GM18907 (cell line): ENCODE measurements at regions not wholly inside any gene's neighbourhood (a gene's known extent, or its start where the extent isn't known, plus 50 kb on each side); places are given as distances from the start of the nearest gene placed in this dataset.
A peak's percentile ranks its signal among the peaks of the same experiment; 100 is the strongest.
"Not testable (repeated sequence)": the region's sequence is repeated elsewhere in the genome, so short reads cannot be mapped to it uniquely, and the experiment has no call there.

ENCODE experiments used
- ATAC-seq: cut with Tn5 transposase; IDR thresholded peaks from one replicate; pipeline ENCODE4 v1.9.1; 2021; ENCODE audit warnings: mild to moderate bottlenecking, moderate library complexity; ENCODE audit not compliant: unreplicated experiment

DNA sequence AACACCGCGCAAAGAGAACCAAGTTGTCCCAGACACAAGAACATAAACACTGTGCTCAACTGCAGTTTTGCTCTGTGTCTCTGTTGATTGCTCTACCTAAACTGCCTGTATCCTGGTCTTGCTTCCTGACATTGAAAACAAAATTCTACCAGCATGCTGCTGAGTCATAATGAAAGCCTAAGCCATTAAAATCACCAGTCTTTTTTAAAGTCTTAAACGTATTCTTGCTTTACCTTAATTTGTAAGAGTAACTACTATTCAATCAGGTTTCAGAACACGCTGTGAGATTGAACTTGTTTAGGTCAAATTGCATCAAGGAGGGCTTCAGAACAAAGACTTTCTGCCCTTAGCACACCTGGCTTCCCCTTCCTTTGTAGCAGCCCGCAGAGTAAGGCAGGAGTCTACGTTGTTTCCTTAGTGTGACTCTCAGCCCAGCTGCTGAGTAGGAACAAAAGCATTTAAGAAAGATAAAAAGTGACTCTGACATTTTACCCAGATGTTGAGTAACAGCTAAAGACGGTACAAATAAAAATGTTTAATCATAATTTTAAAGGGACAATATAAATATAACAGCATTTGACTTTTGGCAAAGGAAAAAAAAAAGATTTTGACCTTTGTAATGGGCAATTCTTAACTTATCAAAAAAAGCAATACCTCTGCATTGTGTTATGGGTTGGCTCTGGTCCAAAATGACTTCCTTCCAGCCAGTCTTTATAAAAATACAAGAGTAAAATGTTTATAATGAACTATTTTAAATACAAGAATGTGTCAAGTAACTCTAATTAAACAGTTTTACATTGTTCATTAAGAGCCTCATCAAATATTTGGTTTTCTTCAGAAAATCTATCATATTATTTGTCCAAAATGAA, 186.9 kb upstream of the ADGRL4 start:
- ATAC-seq, result peak; percentile 46

DNA sequence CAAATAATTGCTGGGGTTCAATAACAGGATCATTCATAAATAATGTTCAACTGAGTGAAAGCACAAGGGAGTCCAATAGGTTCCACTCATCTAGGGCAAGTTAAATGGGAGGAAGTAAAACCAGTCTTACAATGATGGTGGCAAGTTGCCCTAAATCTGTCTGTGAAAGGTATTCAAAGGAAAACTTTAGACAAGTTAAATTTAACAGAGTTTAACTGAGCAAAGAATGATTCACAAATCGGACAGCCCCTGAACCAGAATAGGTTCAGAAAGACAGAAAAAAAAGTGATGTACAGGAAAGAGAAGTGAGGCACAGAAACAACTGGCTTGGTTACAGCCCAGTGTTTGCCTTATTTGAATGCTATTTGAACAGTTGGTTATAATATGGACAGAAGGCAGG, 183.5 kb upstream of the ADGRL4 start:
- peak; percentile 74 for ATAC-seq

DNA sequence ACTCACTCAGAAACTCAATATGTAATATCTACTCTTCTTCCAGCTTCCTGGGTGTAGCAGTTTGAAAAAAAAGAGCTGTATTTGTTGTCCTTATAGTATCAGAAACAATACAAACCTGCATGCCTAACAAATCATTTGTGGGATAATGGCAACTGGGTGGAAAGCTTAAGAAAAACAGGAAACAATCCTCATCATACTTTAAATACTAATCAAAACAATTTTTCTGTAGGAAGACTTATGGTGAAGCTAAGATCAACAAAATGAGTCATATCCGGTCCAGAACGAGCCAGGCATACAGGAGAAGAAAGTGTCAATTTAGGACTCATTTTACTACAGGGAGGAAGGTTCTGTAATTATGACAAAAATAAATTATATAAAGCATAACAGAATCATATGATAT, 181.8 kb upstream of the ADGRL4 start:
- no peak for ATAC-seq

DNA sequence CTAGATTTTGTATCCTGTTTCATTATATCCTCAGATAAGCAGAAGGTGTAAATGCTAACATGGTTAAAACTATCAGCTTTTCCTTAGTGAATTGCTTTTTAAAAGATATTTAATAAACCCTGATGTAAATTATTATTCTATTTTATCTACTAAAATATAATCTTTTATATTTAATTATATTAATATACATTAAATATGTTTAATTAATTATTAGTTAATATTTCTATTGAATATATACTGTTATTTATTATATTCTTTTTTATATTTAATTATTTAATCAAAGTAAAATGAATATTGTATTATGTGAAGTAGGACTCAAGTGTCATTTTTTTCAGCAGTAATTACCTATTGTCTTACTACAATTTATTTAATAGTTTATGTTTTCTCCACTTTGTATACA, 179.7 kb upstream of the ADGRL4 start:
- ATAC-seq, result no peak

DNA sequence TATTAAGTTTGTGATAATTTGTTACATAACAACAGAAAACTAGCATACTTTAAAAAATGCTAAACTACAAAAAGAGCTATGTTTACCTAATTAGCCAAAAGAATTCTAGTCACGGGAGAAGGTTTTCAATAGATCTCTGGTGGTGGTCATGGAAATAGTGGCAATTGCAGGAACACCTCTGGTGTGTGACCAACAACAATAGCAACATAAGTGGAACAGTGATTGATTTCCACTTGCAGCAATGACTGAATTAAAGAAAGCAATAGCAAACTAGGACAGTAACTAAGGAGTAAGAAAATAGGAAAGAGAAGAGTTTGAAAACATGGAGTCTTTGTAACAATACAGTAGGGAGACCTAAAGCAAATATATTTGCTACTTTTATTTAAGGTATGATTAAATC, 171.3 kb upstream of the ADGRL4 start:
- ATAC-seq, result no peak

DNA sequence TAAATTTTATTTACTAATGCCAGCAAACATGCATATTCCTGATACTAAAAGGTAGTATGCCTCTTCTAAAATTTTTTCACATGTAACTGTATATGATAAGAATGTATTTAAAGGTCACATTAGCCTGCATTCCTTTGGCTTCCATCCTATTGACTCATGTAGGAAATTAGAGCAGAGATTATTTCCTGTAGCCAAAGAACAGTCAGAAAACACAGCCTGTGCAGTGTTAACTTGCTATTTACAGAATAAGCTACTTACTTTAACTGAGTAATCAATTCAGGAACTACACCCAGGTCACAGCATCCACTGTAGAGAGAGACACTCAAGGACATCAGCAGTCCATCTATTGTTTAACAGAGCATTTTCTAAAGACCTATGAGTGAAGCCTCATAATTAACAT, 154.5 kb upstream of the ADGRL4 start:
- no peak for ATAC-seq

DNA sequence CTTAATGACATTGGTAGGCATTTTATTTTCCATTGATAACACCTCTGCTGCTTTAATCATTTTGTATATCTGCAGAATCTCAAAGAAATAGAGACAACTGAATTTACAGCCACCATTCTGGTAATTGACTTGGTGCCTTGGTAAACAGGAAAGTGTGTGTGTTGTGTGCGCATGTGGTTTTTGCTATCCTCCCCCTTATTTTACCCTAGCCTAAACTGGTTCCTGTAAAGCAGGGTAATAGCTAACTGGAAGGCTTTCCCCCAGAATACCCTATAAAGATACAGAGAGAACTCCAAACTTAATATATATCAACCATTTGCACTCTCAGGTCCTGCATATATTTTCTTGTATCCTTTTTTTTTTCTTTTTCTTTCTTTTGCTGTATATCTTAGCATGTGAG, 149.5 kb upstream of the ADGRL4 start:
- no peak for ATAC-seq

DNA sequence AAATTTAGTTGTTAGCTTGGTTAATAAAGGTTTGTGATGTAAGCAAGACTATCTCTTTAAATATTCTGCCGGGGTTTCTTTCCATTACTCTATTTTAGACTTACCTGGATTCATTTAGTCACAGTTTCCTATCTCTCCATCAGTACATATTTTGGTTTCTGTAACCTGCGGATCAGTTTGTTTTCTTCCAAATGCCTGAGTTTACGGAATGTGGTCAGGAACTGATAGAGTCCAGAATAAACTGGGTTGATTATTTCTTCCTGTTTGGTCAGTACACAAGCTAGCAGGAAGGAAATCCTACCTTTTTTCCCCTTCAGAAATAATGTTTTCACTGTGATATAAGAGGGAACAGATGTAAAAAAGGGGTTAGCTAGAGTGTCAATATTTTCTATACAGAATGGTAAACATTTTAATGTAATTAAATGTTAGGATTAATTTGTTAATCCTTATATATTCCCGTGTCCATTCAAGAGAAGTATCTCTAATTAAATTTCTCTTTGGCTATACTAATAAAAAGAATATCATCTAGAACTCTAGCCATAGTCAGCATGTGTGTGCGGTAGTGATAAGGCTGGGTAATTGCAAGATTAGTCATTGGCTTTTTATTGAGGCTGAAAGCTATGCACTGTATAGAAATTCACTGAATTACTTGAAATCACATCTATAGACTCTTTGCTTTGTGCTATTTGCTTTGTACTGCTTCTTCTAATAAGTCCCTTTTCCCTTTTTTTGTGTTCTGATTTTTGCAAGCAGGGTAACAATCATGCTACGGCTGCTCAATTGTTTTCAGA, 144.7 kb upstream of the ADGRL4 start:
- ATAC-seq, result no peak

DNA sequence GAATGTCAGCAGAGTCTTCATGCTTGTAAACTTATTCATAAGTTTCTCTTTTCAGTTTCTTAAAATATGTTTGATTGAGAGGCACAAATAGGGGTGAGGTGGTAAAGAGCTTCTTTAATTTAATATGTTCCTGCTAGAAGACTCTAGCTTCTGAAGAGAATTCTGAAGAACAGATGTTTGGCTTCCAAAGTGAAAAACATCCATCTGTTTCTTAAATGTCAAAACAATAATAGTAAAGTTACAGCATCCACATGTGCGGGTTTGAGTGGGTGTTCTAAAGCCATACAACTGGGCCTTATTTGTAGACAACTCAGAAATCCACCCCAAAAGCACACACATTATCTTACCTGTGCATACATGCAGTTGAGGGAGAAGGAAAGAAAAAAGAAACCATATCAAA, 144.0 kb upstream of the ADGRL4 start:
- ATAC-seq, result no peak

DNA sequence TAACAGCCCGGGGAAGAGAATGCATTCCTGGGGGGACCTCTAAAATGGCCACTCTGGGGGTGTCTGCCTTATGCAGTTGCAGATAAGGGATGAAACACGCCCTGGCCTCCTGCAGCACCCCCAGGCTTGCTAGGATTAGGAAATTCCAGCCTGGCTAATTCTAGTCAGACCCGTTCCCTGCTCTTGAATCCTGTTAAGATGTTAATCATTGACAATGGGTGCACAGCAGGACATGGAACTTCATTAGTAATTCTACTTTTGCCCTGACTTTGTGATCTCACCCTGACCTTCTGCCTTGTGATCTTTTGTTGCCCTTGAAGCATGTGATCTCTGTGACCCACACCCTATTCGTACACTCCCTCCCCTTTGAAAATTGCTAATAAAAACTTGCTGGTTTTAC, 131.7 kb upstream of the ADGRL4 start:
- not testable (repeated sequence) for ATAC-seq

DNA sequence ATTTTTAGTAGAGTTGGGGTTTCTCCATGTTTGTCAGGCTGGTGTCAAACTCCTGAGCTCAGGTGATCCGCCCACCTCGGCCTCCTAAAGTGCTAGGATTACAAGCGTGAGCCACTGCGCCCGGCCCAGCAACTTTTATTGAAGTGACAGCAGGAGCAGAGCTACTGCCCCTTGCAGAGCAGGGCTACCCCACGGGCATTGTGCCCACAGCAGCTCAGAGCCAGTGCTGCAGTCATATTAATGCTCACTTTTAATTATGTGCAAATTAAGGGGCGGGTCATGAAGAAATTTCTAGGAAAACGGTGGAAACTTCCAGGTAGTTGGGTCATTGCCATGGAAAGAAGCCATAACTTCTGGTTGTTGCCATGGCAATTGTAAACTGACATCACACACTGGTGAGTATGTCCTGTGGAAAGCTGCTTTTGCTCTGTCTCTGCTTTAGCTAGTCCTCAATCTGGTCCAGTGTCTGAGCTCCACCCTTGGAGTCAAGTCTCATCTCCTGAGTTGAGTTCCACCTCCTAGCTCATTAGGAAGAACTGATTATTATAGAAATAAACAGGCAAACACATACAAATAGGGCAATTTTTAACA, 127.3 kb upstream of the ADGRL4 start:
- no peak for ATAC-seq

DNA sequence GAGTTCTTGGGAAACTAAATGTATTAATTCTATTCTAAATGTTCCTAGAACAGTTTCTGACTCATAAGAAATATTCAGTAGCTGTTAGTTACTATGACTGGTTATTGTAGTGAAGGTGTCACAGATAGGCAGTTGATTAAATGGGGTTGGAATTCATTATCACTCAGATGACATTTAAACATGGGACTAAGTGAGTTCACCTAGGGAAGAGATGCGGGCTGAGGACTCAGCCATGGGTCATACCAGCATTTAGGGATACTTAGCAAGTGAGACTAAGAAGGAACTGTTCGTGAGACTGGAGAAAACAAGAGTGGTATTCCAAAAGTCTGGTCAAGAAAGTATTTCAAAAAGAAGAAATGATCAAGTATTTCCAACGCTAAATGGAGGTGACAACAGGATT, 125.1 kb upstream of the ADGRL4 start:
- no peak for ATAC-seq

DNA sequence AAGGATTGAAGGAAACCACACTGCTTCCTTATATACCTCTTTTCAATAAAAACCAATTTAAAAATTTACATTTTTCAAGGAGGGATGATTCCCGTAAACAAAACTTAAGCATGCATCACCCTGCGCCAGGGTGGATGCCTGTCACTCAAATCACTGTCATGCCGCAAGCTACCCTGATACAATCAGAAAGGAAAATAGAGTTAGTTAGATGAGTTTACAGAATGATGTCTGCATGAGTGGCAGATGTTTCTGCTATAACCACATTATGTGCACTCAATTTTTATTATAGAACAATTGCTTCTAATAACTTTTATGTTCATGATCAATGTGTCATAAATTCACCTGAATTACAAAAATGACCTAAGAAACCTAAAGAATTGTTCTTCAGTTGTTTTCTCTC, 123.4 kb upstream of the ADGRL4 start:
- no peak for ATAC-seq

DNA sequence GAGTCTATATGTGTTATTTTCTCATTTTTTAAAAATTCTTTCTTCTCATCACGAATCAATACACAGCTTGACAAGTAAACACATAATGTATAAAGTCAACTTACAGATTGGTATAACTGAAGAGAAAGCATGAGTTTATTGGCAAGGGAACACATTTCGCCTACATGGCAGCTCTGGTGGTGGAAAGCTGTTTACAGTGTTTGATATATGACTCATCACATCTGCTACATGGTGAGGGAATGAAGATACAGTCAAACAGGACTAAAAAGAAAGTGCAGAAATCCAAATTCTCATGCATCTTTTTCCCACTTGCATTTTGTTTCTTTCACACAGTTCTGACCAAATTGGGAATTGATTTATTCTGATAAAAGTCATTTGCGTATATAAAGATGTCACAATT, 122.2 kb upstream of the ADGRL4 start:
- ATAC-seq, result no peak

DNA sequence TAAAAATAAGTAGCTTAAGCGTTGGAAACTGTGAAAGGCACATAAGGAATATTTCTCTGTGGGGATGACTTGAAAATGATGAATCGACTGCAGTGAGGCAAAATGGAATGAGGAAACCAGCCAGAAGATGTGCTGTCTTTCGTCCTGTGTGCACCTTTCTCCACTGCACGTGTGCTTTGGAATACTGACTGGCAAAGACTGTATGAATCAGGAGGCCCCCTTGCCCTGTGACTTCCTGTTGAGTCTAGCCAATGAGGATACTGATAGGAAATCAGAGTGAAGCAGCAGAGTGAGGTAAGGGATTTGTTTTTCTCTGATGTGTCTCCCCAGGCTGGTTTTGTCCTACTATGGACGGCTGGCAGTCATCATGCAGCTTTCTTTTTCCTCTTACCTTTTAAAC, 118.2 kb upstream of the ADGRL4 start:
- ATAC-seq, result no peak

DNA sequence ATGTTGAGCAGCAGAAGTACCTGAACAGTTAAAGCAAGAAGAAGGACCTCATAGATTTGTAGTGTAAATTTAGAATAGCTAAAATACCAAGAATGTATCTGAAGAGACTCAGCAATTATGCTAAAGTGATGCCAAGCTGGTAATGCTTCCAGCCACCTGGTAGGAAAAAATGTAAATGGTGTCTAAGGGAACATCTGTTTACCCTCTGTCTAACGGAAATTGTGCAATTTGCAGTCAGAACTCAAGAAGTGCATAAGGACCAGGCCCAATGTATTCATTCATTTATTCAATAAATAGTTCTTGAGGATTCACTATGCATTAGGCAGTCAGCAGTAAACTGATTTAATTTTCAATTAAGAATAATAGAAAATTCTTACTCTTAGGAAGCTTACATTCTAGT, 116.0 kb upstream of the ADGRL4 start:
- no peak for ATAC-seq

DNA sequence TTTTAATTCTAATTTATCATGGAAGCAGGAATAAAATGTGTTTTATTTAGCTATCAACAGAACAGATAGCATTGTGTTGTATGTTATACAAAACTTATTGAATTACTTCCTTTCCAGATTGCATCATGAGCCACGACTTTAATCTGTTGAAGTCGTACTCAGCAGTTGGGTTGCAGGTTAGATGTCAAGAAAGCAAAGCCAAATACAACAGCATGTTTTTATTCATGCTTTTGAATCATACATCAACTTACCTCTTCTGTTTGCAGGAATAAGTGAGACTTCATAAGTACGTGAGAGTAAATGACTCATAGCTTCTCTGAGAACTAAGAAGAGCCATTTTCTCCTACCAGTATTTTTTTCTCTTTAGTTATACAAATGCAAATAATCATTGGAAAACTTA, 110.8 kb upstream of the ADGRL4 start:
- no peak for ATAC-seq

DNA sequence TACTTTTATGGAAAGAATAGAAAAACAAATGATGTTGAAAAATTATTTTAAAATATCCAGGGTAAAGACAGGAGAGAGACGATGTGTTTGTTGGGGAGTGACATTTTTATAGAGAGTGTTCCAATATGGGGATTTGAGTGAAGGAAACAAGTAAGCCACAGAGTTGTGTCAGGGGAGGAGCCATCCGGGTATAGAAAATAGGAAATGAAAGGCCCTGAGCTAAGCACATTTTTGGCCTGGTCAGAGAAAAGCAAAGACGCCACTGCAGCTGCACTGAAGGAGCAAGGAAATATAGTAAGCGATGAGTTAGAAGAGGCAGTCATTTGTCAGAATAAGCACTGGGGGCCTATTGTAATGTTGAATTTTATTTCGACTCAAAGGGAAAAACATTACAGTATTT, 107.3 kb upstream of the ADGRL4 start:
- ATAC-seq, result no peak

DNA sequence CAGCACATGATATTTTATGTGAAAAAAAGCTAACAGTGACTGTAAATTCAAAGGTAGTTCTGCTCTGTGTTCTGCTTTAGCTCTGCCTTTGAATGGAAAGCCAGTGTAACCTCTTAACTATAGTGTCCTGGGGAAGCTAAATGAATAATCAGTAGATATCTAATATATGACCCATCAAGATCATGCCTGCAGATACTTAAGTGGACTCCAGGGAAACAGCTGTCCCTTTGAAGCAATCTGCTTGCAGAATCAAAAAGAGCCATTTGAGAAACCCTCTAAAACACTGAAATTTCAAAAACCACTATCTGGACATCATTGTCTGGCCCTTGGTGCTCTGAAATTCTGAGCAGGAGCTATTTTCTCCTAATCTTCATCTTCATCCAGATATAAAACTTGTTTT, 104.2 kb upstream of the ADGRL4 start:
- ATAC-seq, result no peak

DNA sequence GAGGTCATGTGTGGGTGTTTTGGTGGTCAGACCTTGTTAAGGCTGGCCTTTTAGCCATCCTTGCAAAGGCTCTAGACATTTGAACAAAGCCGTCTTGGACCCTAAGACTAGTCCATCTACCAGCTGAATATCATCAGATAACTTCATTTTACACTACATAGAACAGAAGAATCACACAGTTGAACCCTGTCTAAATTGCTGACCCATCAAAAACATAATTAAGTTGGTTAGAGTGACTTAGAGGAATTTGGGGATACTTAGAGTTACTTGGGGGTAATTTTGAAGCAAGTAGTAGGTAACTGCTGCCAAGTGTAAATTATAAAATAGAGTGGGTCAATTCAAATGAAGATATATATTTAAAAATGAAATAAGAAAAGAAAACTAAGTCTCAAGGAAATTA, 102.9 kb upstream of the ADGRL4 start:
- ATAC-seq, result no peak

DNA sequence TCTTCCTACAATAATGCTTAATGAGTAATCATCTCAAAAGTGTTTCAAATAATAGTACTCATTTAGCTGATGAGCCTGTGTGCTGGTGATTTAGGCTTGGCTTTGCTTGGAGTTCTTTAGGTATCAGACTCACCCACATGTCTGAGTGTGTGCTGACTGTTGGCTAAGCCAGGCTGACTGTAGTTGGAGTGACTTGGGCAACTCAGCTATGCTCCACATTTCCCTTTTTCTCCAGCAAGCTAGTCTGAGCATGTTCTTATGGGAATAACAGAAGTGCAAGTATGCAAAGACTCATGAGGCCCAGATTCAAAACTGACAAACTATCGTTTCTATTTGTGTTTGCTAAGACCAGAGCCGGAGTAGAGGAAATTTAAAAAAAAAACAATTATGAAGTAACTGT, 99.0 kb upstream of the ADGRL4 start:
- no peak for ATAC-seq

DNA sequence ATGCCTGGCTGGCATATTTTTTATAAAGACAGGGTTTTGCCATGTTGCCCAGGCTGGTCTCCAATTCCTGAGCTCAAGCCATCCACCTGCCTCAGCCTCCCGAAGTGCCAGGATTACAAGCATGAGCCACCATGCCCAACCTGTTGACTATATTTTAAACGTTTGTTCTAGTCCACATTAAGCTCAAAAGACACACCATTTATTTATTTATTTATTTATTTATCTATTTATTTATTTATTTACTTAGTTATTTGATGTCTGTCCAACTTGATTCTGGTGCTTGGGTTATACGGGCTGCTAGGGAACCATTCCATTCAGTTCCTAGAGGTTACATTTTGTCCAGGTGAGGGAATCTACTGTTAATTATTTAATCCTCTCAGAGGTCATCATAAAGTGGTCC, 98.1 kb upstream of the ADGRL4 start:
- no peak for ATAC-seq
